Pons (tissue), 1 donor: ENCODE measurements at regions not wholly inside any gene's neighbourhood (a gene's known extent, or its start where the extent isn't known, plus 50 kb on each side); places are given as distances from the start of the nearest gene placed in this dataset.
"Not testable (repeated sequence)": the region's sequence is repeated elsewhere in the genome, so short reads cannot be mapped to it uniquely, and the experiment has no call there.

Source experiments
- DNase-seq: peaks from one replicate; pipeline ENCODE4 v3.0.0-alpha.2; 2016; ENCODE audit warnings: low spot score

- no peak for DNase-seq
These were observed 364.8 kb upstream of the SORCS1 start for GRCh38 chr10:107529350-107529749.

- DNase-seq = no peak
These were observed 355.8 kb upstream of the SORCS1 start for GRCh38 chr10:107520348-107520747.

- DNase-seq = no peak
These were observed 353.3 kb upstream of the SORCS1 start for GRCh38 chr10:107517811-107518210.

GRCh38 chr10:107516349-107516748 is 351.8 kb upstream of the SORCS1 start:
- DNase-seq = no peak

DNA sequence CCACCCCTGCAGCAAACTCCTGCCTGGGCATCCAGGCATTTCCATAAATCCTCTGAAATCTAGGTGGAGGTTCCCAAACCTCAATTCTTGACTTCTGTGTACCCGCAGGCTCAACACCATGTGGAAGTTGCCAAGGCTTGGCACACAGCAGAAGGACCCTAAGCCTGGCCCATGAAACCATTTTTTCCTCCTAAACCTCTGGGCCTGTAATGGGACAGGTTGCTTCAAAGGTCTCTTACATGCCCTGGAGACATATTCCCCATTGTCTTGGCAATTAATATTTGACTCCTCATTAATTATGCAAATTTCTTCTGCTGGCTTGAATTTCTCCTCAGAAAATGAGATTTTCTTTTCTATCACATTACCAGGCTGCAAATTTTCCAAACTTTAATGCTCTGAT is 339.5 kb upstream of the SORCS1 start:
- not testable (repeated sequence) for DNase-seq

DNA sequence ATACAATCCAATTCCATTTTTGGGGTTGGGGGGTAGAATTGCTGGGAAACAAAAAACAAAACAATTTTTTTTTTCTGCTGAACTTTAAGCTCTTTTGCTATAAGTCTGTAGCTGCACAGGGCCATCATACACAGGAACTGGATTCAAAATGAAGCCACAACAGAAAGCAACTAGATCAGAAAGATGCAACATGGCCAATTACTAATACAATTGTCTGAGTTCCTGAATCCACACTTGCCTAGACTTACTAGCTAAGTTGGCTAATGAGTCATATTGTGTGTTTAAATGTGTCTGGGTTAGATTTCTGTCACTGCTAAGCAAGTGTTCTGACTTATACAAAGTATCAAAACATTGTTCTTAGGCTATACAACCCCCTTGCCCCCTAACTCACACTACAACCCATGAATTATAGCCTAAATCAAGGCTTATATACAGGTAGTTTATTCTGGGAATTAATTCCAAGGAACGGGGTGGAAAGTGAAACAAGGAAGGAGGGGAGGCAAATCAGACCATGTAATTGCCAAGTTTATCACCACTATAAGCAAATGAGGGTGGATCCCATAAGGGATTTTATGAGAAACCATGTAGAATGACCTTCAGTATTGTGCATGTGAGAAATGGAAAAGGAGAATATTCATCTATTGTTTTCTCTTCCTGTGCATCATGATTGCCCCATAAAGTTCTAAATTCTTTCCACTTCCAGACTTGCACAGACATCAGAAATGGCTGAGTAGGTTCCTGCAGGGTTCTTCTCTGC is 337.9 kb upstream of the SORCS1 start:
- DNase-seq = no peak

DNA sequence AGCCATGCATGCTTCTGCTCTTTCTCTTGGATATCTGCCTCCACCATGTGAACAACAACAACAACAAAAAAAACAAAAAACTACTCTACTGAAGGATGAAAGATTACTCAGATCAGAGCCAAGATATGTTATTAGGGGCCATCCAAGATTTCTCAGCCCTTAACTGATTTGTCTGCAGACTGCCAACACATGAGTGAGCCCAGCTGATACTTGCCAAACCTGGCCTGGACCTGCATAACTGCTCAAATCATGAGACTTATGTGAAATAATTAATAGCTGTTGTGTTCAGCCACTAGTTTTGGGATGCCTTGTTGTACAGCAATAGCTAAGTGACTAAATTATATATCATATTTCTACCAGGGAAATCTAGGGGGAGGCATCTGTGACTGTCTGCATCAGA is 334.5 kb upstream of the SORCS1 start:
- DNase-seq = no peak

- DNase-seq = no peak
These were observed 332.5 kb upstream of the SORCS1 start for GRCh38 chr10:107497024-107497423.

DNA sequence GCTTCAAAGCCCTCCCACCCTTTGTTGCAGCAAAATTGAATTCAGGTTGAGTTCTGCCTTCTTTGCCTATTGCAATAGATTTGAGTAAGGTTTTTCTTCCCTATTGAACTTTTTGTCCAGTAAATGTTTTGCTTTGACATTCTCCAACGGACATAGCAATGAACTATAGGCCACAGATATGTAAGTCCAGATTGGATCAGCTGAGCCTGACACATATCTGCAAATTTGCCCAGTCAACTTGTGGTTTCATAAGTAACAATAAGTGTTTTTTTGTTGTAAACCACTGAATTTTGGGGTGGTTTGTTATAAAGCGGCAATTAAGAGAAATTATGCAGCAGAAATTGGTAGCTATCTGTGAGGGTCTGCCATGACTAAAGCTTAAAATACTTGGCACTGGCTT is 332.1 kb upstream of the SORCS1 start:
- no peak for DNase-seq

DNA sequence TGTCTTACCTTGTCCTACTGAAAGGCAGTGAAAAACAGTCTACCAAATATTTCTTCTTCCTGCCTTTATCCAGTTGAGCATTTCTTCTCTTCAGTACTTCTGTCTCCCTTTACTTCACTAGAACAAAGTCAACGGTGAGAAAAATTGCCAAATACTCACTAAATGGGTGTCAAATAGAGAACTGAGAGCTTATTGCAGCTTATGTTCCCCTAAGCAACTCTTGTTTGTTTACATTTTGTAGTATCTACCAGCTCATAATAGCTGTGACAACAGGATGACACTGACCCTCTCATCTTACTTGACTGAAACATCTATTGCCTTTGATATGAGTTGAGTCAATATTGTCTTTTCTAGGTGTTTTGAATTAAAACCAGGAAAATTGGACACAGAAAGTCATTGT is 327.9 kb upstream of the SORCS1 start:
- DNase-seq = no peak

- DNase-seq = no peak
These were observed 325.9 kb upstream of the SORCS1 start for GRCh38 chr10:107490389-107490788.

GRCh38 chr10:107487284-107487683 is 322.8 kb upstream of the SORCS1 start:
- DNase-seq = no peak

- DNase-seq = no peak
These were observed 320.5 kb upstream of the SORCS1 start for GRCh38 chr10:107485019-107485418.

- DNase-seq = no peak
These were observed 317.4 kb upstream of the SORCS1 start for GRCh38 chr10:107481881-107482280.

DNA sequence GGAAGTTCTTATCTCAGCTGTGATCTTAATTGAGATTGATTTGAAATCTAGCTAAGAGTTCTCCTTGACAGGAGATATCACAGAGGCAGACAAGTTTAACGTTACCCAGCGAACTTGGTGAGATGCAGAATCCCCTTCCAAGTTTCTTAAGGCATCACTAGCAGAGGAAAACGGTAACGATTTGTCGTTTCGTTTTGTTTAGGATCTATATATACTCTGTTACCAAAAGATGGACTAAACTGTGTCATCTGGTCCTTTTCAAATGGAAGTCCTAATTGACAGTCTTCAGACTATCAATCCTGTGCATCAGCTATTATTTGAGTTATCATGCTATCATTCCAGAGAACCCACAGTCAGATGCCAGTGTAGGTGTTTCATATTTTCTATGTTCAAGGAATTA is 316.7 kb upstream of the SORCS1 start:
- no peak for DNase-seq

DNA sequence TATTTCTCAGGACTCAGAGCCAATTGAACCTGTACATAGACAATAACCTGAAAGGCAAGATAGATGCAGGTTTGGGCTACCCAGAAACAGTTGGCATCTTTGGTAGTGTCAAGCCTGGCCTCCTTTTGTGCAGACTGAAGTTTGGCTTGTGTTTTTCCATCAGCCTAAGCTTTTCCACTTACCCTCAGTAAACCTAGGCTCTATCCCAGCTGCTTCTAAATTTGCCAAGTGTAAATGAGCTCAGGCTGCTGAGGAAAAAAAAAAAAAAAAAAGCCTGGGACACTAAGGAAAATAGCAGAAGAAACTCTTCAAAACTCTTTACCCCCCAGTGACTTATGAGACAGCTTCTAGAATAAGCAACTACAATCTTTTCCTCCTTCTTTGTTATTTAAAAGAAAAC is 316.3 kb upstream of the SORCS1 start:
- peak; percentile 19 for DNase-seq

GRCh38 chr10:107477266-107477665 is 312.8 kb upstream of the SORCS1 start:
- DNase-seq = no peak

DNA sequence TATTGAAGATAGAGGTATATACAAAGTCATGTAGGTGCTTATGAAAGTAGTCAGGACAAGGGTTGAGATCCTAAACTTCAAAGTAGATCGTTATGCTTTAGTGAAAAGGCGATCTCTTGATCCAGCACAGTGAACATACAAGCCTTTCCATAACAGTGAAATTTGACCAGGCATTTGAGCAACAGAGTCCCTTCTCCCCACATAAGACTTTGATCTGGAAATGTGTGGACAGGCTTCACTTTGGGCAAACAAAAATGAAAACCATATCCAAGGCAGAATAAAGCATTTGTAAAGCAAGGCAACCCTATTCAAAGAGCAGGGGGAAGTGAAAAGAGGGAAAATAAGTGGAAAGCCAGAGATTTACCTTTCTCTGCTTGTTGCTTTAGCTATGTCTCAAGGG is 311.9 kb upstream of the SORCS1 start:
- DNase-seq = no peak

GRCh38 chr10:107474650-107475049 is 310.1 kb upstream of the SORCS1 start:
- DNase-seq = no peak

- no peak for DNase-seq
These were observed 308.7 kb upstream of the SORCS1 start for GRCh38 chr10:107473225-107473624.

- DNase-seq = no peak
These were observed 307.4 kb upstream of the SORCS1 start for GRCh38 chr10:107471911-107472310.

- DNase-seq = no peak
These were observed 289.1 kb upstream of the SORCS1 start for GRCh38 chr10:107453561-107453960.

DNA sequence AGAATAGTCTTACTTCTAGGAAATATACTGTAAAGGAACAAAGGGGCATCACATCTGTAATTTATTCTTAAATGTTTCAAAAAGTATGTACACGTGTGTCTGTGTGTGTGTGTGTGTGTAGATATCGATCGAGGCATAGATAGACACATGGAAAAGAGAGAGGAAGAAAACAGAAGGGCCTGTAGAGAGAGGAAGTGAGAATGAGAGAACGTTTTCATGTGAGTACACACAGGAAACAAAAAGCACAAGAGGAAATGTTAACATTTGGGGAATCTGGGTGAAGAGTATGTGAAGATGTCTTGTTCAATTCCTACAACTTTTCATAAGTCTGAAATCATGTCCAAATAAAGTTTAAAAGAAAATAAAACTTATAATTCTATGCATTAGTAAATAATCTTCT is 286.5 kb upstream of the SORCS1 start:
- peak; percentile 14 for DNase-seq

DNA sequence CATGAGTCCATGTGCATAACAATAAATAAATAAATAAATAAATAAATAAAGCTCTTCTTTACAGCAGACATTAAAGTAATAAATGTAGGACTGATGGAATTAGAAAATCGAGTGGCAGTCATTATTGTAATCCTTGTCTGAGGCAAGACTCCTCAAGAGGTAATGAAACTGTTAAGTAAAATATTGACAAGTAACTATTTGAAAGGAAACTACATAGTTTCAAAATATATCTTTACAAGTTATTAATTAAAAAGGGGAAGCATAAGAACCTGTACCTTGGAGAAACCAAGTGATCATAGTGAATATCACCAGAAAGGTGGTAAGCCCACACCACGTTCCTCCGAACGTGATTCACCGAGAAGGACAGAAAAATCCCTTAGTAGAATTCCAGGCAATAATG is 285.6 kb upstream of the SORCS1 start:
- DNase-seq = no peak
